SK-N-DZ (cell line): ENCODE measurements at regions not wholly inside any gene's neighbourhood (a gene's known extent, or its start where the extent isn't known, plus 50 kb on each side); places are given as distances from the start of the nearest gene placed in this dataset.
A peak's percentile ranks its signal among the peaks of the same experiment; 100 is the strongest.

Experiments used
- DNase-seq: peaks from one replicate; pipeline ENCODE4 v3.0.0-alpha.2; 2015; ENCODE audit warnings: low spot score

GRCh38 chr21:38985568-38986378 is 180.0 kb downstream of the ETS2 start:
- DNase-seq, result peak; percentile 98

- no peak for DNase-seq
Observed at GRCh38 chr21:38984982-38985567, 179.3 kb downstream of the ETS2 start.

GRCh38 chr21:38984568-38984967 is 178.8 kb downstream of the ETS2 start:
- no peak for DNase-seq

GRCh38 chr21:38983560-38983959 is 177.8 kb downstream of the ETS2 start:
- no peak for DNase-seq

- DNase-seq, result no peak
Observed at GRCh38 chr21:38982804-38983203, 177.1 kb downstream of the ETS2 start.

DNA sequence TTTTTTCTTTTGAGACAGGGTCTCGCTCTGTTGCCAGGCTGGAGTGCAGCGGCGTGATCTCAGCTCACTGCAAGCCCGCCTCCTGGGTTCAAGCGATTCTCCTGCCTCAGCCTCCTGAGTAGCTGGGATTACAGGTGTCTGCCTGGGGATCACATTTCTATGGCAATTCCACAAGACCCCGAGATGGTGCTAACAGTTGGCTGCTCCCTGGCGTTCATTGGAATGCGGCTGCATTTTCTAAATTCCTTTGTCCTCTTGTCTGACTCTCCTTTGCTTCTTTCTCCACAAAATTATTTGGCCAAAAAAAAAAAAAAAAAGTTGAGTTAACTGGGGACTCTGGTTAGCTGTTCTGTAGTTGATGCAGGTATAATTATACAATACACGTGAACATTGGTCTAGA is 176.4 kb downstream of the ETS2 start:
- no peak for DNase-seq

- DNase-seq, result no peak
Observed at GRCh38 chr21:38980416-38981313, 174.9 kb downstream of the ETS2 start.

GRCh38 chr21:38979271-38980121 is 173.8 kb downstream of the ETS2 start:
- DNase-seq, result no peak

GRCh38 chr21:38976900-38977299 is 171.2 kb downstream of the ETS2 start:
- no peak for DNase-seq

DNA sequence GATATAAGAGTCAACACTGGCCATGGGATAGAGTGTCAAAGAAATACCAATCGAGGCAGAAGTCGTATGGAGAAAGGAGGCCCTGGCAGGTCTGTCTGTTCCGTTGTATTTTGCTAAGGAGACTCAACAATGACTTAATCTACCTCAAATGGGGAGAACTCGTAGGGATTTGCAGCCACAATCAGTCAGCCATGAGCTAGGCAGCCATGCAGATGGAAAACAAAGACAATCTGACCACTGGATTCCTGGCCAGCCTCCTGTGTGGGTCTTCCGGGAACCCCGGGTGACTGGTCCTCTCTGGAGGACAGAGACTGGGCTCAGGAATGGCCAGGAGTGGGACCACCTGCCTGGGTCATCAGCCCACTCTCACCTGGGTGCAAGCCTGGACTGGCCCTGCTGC is 167.8 kb downstream of the ETS2 start:
- no peak for DNase-seq

GRCh38 chr21:38972078-38972477 is 166.3 kb downstream of the ETS2 start:
- DNase-seq, result no peak

DNA sequence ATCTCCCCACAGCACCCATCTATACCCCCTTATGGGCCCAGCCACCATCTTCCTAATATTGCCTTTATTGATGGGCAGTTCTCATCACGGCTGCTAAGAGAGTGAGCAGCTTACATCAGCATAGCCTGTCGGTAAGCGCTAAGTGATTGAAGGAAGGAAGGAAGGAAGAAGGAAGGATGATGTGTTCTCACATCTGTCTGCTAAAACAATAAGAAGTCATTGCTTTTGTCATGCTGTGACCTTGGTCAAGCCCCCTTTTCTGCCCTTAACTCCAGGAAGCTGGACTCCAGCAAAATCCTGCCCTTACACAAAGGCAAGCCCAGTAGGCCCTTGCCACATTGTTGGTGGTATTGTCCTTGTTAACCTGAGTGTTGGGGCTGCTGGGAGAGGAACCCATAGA is 165.0 kb downstream of the ETS2 start:
- no peak for DNase-seq

DNA sequence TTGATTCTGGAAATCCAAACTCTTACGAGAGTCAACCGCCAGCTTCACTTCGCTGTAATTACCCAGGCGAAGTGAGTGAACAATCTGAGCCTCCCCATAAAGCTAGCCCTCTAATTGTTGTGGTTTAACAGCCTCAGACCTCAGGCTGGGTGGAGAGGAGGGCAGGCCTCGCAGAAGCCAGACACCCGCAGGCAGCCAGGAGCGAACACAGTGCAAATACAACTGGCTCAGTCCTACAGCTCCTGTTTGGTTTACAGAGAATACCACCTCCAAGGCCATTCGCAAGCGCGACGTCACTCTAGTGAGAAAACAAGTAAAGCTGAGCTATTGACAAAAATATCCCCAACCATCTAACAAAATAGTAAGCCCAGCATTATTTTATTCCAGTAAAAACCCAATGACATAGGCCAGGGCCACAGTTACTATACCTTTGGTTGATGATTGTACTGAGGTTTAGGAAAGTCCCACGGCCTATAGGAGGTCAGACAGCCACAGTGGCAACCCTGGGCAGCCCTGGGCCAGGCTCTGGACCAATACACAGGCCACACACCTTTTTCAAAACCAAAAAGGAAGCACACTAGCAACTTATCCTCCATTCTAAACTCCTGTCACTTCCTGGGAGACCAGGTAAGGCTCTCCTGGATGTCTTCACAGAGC is 163.3 kb downstream of the ETS2 start:
- no peak for DNase-seq

DNA sequence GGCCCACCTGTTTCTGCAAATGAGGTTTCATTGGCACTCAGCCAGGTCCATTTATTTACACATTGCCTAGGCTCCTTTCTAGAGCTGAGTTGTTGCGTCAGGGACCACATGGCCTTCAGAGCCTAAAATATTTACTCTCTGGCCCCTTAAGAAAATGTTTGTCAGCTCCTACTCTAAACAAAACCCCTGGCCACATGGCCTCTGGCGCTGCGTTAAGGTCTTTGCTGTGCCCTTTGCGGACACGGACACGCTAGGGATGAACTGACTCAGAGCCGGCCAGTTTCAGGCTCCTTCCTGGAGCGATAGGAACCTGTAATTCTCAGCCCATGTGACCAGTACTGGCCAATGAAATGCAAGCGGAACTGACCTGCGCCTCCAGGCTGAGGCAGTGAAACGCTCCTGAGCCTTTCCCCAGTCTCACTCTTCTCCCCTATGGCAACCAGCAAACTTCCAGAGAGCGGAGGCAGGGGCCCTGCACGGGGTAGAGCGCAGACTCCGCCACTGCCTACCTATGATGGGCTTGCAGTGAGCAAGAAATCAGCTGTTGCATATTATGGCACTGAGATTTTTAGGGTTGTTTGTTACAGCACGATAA is 160.3 kb downstream of the ETS2 start:
- peak; percentile 89 for DNase-seq

- DNase-seq, result no peak
Observed at GRCh38 chr21:38965241-38965640, 159.5 kb downstream of the ETS2 start.

DNA sequence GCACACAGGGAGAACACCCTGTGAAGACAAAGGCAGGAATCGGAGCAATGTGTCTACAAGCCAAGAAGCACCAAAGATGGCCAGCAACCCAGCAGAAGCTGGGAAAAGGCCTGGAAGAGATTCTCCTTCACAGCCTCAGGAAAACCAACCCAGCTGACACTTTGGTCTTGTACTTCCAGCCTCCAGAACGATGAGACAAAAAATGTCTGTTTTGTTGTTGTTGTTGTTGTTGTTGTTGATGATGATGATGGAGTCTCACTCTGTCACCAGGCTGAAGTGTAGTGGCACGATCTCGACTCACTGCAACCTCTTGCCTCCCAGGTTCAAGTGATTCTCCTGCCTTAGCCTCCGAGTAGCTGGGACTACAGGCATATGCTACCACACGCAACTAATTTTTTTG is 157.3 kb downstream of the ETS2 start:
- DNase-seq, result no peak

DNA sequence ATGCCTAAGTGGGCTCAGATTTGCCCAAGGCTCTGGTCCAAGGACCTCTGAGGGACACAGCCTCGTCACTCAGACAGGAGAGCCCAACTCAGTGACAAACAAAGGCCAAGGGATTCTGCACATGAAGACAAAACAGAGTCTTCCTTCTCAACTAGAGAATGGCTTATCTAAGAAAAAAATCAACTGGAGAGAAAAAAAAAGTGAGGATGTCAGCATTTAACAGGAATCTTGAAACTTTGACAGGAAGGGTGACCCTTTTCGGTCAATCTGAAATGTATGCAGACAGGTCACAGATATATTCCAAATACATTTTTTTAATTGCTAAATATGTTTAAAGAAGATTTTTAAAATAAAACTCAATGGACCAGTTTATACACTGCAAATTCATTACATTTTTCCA is 154.5 kb downstream of the ETS2 start:
- no peak for DNase-seq

DNA sequence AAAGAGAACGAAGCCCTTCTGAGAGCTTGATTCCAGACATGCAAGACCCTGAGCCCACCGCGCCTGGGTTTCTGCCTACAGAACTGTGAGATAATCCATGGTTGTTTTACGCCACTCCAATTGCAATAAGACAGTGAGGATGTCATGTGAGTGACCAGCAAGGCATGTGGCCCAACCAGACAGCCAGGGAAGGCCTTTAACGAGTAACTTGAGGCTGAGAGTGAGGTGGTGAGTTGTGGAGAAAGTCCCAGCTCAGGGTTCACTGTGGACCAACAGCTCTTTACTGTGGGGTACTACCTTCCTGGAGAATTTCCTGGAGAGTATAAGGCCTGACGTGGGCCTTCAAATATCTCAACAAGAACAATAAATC is 153.9 kb downstream of the ETS2 start:
- DNase-seq, result no peak

- DNase-seq, result peak; percentile 62
Observed at GRCh38 chr21:38958940-38959691, 153.4 kb downstream of the ETS2 start.

DNA sequence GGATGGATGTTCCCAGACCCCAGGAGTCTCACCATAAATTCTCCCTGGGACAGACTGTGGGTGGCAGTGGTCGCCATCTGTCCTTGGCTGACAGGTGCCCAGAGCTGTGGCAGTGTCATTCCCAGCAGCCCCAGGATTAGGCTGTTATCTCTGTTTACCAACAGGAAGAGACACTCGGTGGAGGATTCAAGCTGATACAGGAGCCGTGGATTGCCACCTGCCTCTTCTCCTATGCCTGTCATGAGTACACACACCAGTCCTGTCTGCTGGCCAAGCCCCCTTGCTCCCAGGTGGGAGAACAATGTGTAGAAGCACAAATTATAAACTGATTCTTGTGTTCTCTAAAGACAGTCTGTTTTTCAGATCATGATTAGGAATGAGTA is 152.6 kb downstream of the ETS2 start:
- DNase-seq, result peak; percentile 18
